B cell (primary cell): ENCODE measurements at regions not wholly inside any gene's neighbourhood (a gene's known extent, or its start where the extent isn't known, plus 50 kb on each side); places are given as distances from the start of the nearest gene placed in this dataset.

Experiments
- ATAC-seq: fragments of 200-7000 bp; cut with Tn5 transposase; one replicate; pipeline ENCODE4 v1.10.0; 2021; ENCODE audit warnings: low read depth, mild to moderate bottlenecking, moderate number of reproducible peaks, moderate library complexity
- CTCF ChIA-PET: fragments of 350-600 bp; sonication (Branson Sonifier 250); formaldehyde crosslinking; loops from one replicate; lab custom pipeline; 2021; ENCODE audit warnings: antibody characterized with exemption, inconsistent platforms; lab: Charles Lee
- POLR2A ChIA-PET: fragments of 350-600 bp; sonication (Branson Sonifier 250); formaldehyde crosslinking; loops from one replicate; lab custom pipeline; 2021; ENCODE audit warnings: antibody characterized with exemption; lab: Charles Lee
- DNase-seq: peaks from one replicate; pipeline ENCODE4 v3.0.0; 2013
- H2AFZ ChIP-seq: 2 replicates; pipeline ENCODE4 v1.6.1; 2012; ENCODE audit warnings: mild to moderate bottlenecking, low read depth, low read length; ENCODE audit not compliant: insufficient read depth, poor library complexity, severe bottlenecking
- H3K27ac ChIP-seq, 2 donors: 1 replicate in 1 of 2; 2 replicates in 1 of 2; pipeline ENCODE4 v1.5.1; 2012 to 2013; ENCODE audit warnings: low read length in 2 of 2, mild to moderate bottlenecking in 2 of 2, moderate library complexity in 1 of 2
- H3K27me3 ChIP-seq, 4 experiments: fragments of 200-600 bp in 1 of 4; sonication (generic) in 1 of 4; replicated peaks in 1 of 4; 1 replicate in 2 of 4; 2 replicates in 2 of 4; pipeline versions ENCODE4 v1.6.1 to v1.7.0; 2013 to 2016; ENCODE audit warnings: low read length in 3 of 4, mild to moderate bottlenecking in 2 of 4, mixed read lengths in 1 of 4, moderate library complexity in 1 of 4; ENCODE audit not compliant: insufficient read depth in 4 of 4, control insufficient read depth in 3 of 4; ENCODE audit errors: control extremely low read depth in 1 of 4
- H3K36me3 ChIP-seq, 2 experiments: replicated peaks in 1 of 2; 1 replicate in 1 of 2; 2 replicates in 1 of 2; pipeline versions ENCODE4 v1.6.1 to v1.7.1; 2013; ENCODE audit warnings: low read length in 1 of 2; ENCODE audit not compliant: insufficient read depth in 2 of 2, control insufficient read depth in 1 of 2; ENCODE audit errors: control extremely low read depth in 1 of 2, extremely low read depth in 1 of 2
- H3K4me1 ChIP-seq, 2 donors: fragments of 200-600 bp in 1 of 2; sonication (generic) in 1 of 2; 1 replicate in 1 of 2; 2 replicates in 1 of 2; pipeline versions ENCODE4 v1.5.1 to v1.6.1; 2013 to 2017; ENCODE audit warnings: low read length in 2 of 2; ENCODE audit not compliant: control insufficient read depth in 2 of 2, insufficient read depth in 2 of 2
- H3K4me2 ChIP-seq: replicated peaks from 2 replicates; pipeline ENCODE3; 2012; ENCODE audit warnings: mild to moderate bottlenecking, low read depth, low read length; ENCODE audit not compliant: poor library complexity, severe bottlenecking
- H3K4me3 ChIP-seq, 5 experiments: fragments of 200-600 bp in 1 of 5; sonication (generic) in 1 of 5; 1 replicate in 3 of 5; 2 replicates in 2 of 5; pipeline versions ENCODE4 v1.5.1 to v1.7.0; 2011 to 2016; ENCODE audit warnings: low read length in 4 of 5, mild to moderate bottlenecking in 4 of 5, low read depth in 2 of 5, control low read depth in 1 of 5, moderate library complexity in 1 of 5; ENCODE audit not compliant: insufficient read depth in 1 of 5; ENCODE audit errors: control extremely low read depth in 1 of 5, extremely low read depth in 1 of 5
- H3K79me2 ChIP-seq: fragments of 200-600 bp; sonication (generic); one replicate; pipeline ENCODE4 v1.6.0; 2016; ENCODE audit warnings: low read length; ENCODE audit not compliant: control insufficient read depth, insufficient read depth
- H3K9ac ChIP-seq: fragments of 200-600 bp; sonication (generic); 2 replicates; pipeline ENCODE4 v1.6.1; 2017; ENCODE audit warnings: mild to moderate bottlenecking, low read length, moderate library complexity
- H3K9me3 ChIP-seq, 3 donors: one replicate each; pipeline versions ENCODE4 v1.6.1 to v1.7.1; 2013; ENCODE audit warnings: low read length in 2 of 3; ENCODE audit not compliant: control insufficient read depth in 2 of 3, insufficient read depth in 1 of 3; ENCODE audit errors: control extremely low read depth in 1 of 3
- H4K20me1 ChIP-seq: 2 replicates; pipeline ENCODE4 v1.6.0; 2012; ENCODE audit warnings: mild to moderate bottlenecking, low read length; ENCODE audit not compliant: insufficient read depth, control insufficient read depth, poor library complexity, severe bottlenecking
- H3K27ac Mint-ChIP-seq: one replicate; pipeline ENCODE4 v1.8.0; 2021; ENCODE audit warnings: mixed read lengths
- H3K27me3 Mint-ChIP-seq: one replicate; pipeline ENCODE4 v1.8.0; 2021; ENCODE audit warnings: mixed read lengths
- H3K4me1 Mint-ChIP-seq: one replicate; pipeline ENCODE4 v1.8.0; 2021; ENCODE audit warnings: mixed read lengths
- H3K4me3 Mint-ChIP-seq: one replicate; pipeline ENCODE4 v1.8.0; 2021; ENCODE audit warnings: mixed read lengths
- H3K9me3 Mint-ChIP-seq: one replicate; pipeline ENCODE4 v1.8.0; 2022; ENCODE audit warnings: mixed read lengths; ENCODE audit not compliant: insufficient read depth
- EZH2 ChIP-seq: IDR thresholded peaks from 2 replicates; pipeline ENCODE4 v1.6.1; 2012; ENCODE audit warnings: borderline replicate concordance, low read depth, mild to moderate bottlenecking, moderate library complexity, low read length; ENCODE audit not compliant: insufficient read depth, poor library complexity, severe bottlenecking
- WGBS: methylation state at CpG from one replicate; pipeline ENCODE4 v1.1.5; 2013; ENCODE audit warnings: missing lambda C conversion rate; ENCODE audit not compliant: insufficient coverage; 5-methylcytosine and 5-hydroxymethylcytosine counted together
- intact Hi-C: fragments of 100-400 bp; cut with micrococcal nuclease; formaldehyde crosslinking; loops from one replicate; pipeline ENCODE4 v1.10.0; 2022
- TF ChIP-seq, protein P1 (sequence below): fragments of 200-600 bp; IDR thresholded peaks from one replicate; pipeline ENCODE4 v1.8.0; 2022; ENCODE audit warnings: antibody characterized with exemption, mild to moderate bottlenecking

DNA sequence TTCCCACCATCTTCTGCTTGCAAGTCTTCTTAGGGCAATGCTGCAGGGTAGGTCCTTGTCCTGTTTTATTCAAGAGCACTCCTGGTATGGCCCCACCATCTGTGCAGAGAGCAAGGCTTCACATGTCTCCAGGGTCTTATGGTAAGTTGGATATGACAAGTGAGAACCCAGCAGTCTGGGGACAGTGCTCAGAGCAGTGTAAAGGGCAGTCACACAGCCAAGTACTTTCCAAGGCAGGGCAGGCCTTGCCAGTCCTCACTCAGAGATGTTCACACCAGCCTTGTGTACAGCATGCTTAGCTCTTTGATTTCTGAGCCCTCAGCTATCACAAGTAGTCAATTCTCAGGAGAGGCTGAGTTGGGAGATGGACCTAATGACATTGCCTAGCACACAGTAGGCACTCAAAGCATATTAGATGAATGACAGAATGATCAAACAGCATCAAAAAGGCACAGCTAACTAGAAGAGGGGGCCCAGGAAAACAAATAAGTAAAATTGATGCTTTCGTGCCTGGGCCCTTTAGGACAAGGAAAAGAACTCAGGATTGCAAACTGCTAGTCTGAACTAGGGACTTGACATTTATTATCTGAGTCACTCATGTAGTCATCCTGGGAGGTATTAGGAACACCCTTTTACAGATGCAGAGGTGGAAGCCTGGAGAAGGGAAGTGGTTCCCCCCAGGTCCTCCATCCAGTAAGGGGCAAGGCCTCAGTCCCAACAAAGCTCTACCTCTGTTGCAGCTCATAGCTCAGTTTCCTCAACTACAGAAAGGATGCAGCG, 86.7 kb upstream of the CTAGE1 start:
- Histone ChIP-seq H2AFZ (no peak overlapping the region), H3K36me3 (no peaks in the 10 kb centered on the region), H3K27ac (no peak overlapping the region), H3K27me3 (no peaks in the 10 kb centered on the region), H3K4me2 (no peak overlapping the region), H3K4me3 (no peak overlapping the region), H4K20me1 (no peaks in the 10 kb centered on the region), H3K4me1 (no peaks in the 10 kb centered on the region), H3K9ac (no peak overlapping the region), H3K9me3 (peaks cover 0 to 2% (median 0%) of the 10 kb centered on the region in 3 donors), H3K79me2 (no peaks in the 10 kb centered on the region)
- intact Hi-C loops: no loop called here
- H3K27ac Mint-ChIP-seq: no peak overlapping the region
- ATAC-seq: no peak
- H3K27me3 Mint-ChIP-seq: no peaks in the 10 kb centered on the region
- 88% methylated on average over 1 of the region's 2 CpGs for WGBS
- CTCF ChIA-PET: no interaction called here
- POLR2A ChIA-PET: no interaction called here
- H3K4me3 Mint-ChIP-seq: no peak overlapping the region
- peaks cover 3% of the 10 kb centered on the region for H3K9me3 Mint-ChIP-seq
- H3K4me1 Mint-ChIP-seq: no peaks in the 10 kb centered on the region
- TF ChIP-seq, protein P1, sequence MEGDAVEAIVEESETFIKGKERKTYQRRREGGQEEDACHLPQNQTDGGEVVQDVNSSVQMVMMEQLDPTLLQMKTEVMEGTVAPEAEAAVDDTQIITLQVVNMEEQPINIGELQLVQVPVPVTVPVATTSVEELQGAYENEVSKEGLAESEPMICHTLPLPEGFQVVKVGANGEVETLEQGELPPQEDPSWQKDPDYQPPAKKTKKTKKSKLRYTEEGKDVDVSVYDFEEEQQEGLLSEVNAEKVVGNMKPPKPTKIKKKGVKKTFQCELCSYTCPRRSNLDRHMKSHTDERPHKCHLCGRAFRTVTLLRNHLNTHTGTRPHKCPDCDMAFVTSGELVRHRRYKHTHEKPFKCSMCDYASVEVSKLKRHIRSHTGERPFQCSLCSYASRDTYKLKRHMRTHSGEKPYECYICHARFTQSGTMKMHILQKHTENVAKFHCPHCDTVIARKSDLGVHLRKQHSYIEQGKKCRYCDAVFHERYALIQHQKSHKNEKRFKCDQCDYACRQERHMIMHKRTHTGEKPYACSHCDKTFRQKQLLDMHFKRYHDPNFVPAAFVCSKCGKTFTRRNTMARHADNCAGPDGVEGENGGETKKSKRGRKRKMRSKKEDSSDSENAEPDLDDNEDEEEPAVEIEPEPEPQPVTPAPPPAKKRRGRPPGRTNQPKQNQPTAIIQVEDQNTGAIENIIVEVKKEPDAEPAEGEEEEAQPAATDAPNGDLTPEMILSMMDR: no peak
- no peak for TF ChIP-seq EZH2
- DNase-seq: no peak

DNA sequence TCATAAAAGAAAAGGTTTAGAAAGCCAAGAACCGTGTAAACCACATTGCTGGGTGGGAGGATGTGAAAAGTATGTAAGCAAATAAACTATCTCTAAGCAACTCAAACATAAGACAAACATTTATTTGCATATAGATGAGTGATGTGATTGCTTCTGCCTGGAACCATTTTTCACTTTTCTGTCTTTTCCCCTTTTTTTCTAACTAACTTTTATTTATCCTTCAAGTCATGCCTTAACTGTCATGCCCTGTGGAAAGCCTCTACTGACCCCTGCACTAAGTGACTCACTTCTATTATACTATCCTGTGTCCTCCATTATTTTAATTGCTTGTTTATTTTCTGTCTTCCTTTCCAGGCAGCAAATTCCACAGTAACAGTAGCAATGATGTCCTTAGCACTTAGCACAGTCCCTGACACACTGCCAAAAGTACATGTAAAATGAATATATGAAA, 87.5 kb upstream of the CTAGE1 start:
- H3K27me3 Mint-ChIP-seq: no peaks in the 10 kb centered on the region
- H3K4me3 Mint-ChIP-seq: no peak overlapping the region
- ChIA-PET CTCF (no interaction called here), POLR2A (no interaction called here)
- Histone ChIP-seq H3K27me3 (no peaks in the 10 kb centered on the region), H3K4me3 (no peak overlapping the region), H2AFZ (no peak overlapping the region), H3K9ac (no peak overlapping the region), H3K36me3 (no peaks in the 10 kb centered on the region), H3K4me1 (no peaks in the 10 kb centered on the region), H3K27ac (no peak overlapping the region), H3K79me2 (no peaks in the 10 kb centered on the region), H3K9me3 (peaks cover 0 to 2% (median 0%) of the 10 kb centered on the region in 3 donors), H3K4me2 (no peak overlapping the region), H4K20me1 (no peaks in the 10 kb centered on the region)
- TF ChIP-seq, protein P1: no peak
- TF ChIP-seq EZH2: no peak
- H3K4me1 Mint-ChIP-seq: no peaks in the 10 kb centered on the region
- no peak overlapping the region for H3K27ac Mint-ChIP-seq
- intact Hi-C loops: no loop called here
- ATAC-seq (no peak), DNase-seq (no peak)
- peaks cover 7% of the 10 kb centered on the region for H3K9me3 Mint-ChIP-seq
- WGBS: no CpG with 5 or more reads among the region's 1 CpG
